Activated CD4-positive, alpha-beta T cell treated with anti-CD3 and anti-CD28 coated beads, Interleukin-2, amount 50 U/mL, for 16 hours (primary cell): ENCODE measurements at regions not wholly inside any gene's neighbourhood (a gene's known extent, or its start where the extent isn't known, plus 50 kb on each side); places are given as distances from the start of the nearest gene placed in this dataset.
"Not testable (repeated sequence)": the region's sequence is repeated elsewhere in the genome, so short reads cannot be mapped to it uniquely, and the experiment has no call there.

Experiments used
- DNase-seq: peaks from one replicate; pipeline ENCODE4 v3.0.0-alpha.2; 2020

GRCh38 chr2:34147780-34148179 lies 548.7 kb upstream of the FAM98A start:
- no peak for DNase-seq

- no peak for DNase-seq
Measured at GRCh38 chr2:34143149-34143548, 544.0 kb upstream of the FAM98A start.

GRCh38 chr2:34142531-34143008 lies 543.5 kb upstream of the FAM98A start:
- not testable (repeated sequence) for DNase-seq

GRCh38 chr2:34133065-34133464 lies 534.0 kb upstream of the FAM98A start:
- DNase-seq, result not testable (repeated sequence)

- no peak for DNase-seq
Measured at GRCh38 chr2:34126279-34126678, 527.2 kb upstream of the FAM98A start.

DNA sequence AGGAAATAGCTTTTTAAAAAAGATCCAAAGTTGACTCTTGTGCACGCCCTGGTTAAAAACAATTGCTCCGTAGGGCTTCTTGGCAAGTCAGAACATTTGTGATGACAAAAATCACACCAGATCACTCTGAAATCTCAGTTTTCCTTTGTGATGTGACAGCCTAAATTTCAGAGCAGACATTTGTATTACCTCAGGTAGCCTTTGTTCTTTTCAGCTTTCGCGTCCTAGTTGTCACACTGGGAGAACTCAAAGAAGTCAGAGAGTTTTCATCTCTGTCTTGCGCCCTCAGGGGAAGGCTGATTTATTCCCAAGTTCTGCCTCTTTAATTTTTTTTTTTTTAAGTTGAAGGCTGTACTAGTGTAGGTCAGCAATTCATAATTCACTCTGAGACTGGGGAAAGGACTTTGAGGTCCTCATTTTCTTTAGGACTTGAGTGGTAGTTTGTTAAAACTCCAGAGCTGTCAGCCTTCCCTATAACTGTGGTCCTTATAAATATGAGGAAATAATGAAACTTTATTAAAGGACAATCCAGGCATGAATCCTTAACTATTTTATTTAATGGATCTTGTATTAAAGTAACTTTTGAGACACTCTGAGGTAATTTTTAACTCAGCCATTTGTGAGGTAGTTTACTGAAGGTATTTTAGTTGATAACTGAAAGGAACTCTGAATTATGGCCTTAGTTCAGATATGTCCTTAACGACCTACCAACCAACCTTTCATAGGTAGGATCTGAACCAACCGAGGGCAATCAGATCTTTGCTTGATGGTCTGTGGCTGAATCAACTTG lies 525.1 kb upstream of the FAM98A start:
- DNase-seq, result no peak

GRCh38 chr2:34121076-34121475 lies 522.0 kb upstream of the FAM98A start:
- DNase-seq, result no peak

GRCh38 chr2:34115076-34115475 lies 516.0 kb upstream of the FAM98A start:
- DNase-seq, result no peak

GRCh38 chr2:34112161-34112560 lies 513.1 kb upstream of the FAM98A start:
- DNase-seq, result no peak

DNA sequence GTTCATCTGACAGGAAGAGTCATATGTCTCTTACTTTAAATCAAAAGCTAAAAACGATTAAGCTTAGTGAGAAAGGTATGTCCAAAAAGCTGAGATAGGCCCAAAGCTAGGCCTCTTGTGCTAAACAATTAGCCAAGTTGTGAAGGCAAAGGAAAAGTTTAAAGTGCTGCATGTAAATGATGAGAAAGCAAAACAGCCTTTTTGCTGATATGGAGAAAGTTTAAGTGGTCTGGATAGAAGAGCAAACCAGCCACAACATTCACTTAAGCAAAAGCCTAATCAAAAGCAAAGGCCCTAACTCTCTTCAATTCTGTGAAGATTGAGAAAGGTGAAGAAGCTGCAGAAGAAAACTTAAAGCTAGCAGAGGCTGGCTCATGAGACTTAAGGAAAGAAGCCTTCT lies 511.3 kb upstream of the FAM98A start:
- no peak for DNase-seq

- no peak for DNase-seq
Measured at GRCh38 chr2:34107811-34108210, 508.7 kb upstream of the FAM98A start.

- DNase-seq, result no peak
Measured at GRCh38 chr2:34105006-34105767, 506.1 kb upstream of the FAM98A start.

- no peak for DNase-seq
Measured at GRCh38 chr2:34104601-34105000, 505.5 kb upstream of the FAM98A start.

DNA sequence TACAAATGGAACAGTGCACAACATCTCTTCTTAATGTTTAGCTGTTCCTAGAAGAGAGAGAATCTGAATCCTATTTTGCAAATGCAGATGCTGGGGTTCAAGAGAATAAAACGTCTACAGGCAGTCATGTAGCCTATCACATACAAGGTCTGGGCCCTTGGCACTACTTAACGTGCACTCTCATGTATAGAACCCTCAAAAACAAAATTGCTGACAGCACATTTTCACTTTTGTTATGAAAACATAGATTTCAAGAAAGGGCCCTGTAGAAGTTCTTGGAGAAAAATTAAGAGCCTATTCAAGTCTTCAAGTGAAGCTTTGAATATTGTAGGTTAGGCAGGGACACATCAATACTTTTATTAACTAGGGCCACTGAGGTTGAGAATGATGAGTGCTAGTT lies 504.3 kb upstream of the FAM98A start:
- no peak for DNase-seq

DNA sequence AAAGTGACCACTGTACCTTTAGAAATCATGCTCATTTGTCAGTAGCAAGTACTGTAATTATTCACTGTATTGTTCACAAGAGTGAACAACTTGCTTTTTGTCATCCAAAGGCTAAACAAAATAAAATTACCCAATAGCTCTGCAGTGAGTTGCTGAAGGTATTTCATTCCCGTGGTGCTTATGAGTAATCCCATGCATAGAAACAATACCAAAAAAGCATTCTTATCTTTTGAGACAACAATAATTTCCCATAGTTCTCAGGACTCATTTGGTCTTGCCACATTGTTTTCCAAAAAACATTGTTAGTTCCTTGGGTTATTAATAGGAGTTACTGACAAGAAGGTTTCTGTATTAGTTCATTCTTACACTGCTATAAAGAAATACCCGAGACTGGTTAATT lies 503.2 kb upstream of the FAM98A start:
- no peak for DNase-seq

GRCh38 chr2:34099377-34099776 lies 500.3 kb upstream of the FAM98A start:
- DNase-seq, result no peak

- no peak for DNase-seq
Measured at GRCh38 chr2:34098256-34098655, 499.2 kb upstream of the FAM98A start.

DNA sequence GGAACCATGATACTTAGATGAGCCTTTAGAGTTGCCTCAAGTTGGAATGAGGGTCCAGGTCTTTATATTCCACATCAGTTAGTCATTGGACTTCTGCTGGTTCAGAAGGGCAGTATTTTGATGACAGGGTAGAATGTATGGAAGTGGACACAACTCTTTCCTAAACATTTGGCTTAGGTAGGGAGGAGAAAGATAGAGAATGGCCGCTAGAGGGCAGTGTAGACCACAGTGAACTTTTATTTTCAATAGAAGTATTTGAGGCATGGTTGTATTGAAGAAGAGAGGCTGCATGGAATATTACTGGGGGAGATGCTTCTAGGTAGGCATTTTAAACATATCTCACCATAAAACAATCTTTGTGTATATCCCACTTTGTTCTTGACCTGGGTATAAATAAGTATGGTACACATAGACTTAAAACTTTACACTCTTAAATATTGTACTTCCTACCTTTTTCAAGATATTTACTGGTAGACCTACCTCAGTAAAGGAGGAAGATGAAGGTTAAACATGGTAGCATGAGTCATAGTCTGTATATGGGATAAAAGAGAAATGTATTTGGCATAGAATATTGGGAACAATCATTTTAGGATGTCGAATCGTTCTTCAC lies 497.6 kb upstream of the FAM98A start:
- DNase-seq, result peak; percentile 35

- DNase-seq, result no peak
Measured at GRCh38 chr2:34093790-34094189, 494.7 kb upstream of the FAM98A start.

GRCh38 chr2:34070196-34070595 lies 471.1 kb upstream of the FAM98A start:
- no peak for DNase-seq

DNA sequence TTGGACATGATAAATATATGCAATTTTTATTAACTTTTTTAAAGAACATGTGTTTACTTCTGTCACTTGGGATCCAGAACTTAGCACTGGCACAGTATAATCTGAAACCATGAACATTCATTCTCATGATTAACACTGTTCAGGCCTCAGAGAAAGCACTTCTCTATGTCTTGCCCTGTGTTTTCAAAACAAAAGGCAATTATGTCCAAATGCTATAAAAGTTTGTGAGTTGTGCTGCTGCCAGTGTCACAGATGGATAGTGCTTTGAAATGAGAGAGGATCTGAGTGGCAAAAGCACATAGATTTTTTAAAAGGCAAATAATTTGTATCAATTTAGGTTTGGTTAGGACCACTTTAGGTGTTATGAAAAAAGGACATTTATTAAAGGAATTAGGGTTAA lies 470.5 kb upstream of the FAM98A start:
- no peak for DNase-seq

DNA sequence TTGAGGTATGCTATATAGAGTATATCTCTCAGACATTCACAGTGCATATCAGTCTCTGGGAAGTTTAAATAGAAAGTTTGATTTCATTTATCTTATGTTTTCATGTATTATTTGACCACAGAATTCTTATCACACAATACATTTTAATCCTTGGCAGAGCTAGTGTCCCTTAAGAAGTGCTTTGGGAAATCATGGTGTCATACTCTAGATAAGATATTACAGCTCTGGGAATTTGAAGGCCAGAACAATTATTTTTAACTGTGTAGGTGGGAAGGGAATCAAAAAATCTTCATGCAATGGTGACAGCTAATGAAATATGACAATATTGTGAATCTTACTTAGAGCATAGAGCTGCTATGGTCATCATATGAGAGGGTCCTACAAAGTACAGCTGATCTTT lies 451.3 kb upstream of the FAM98A start:
- DNase-seq, result no peak

GRCh38 chr2:34045101-34045655 lies 446.1 kb upstream of the FAM98A start:
- DNase-seq, result no peak

DNA sequence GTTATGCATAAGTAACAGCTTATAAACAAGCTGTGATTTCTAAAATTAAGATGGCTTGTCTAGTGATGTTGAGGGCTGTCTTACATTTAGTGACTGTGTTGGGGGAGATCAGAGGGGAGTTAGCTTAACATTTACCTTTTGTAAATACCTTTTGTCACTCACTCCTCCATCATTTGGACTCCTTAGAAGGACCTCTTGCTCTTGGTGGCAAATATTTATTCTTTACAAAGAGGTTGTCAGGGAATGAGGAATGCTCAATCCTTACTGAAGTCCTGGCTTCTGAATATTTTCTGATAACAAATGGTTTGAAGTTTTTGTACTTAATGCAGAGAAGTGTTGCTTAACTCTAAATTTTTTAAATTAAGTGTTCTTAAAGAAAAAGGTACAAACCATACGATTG lies 438.8 kb upstream of the FAM98A start:
- no peak for DNase-seq
